Lung (tissue), 11 donors: ENCODE measurements at regions not wholly inside any gene's neighbourhood (a gene's known extent, or its start where the extent isn't known, plus 50 kb on each side); places are given as distances from the start of the nearest gene placed in this dataset.
A peak's percentile ranks its signal among the peaks of the same experiment; 100 is the strongest.

Experiments used
- ATAC-seq: fragments of 200-7000 bp; cut with Tn5 transposase; one replicate; pipeline ENCODE4 v1.9.1; 2020; ENCODE audit warnings: moderate number of reproducible peaks; ENCODE audit not compliant: insufficient read depth, low FRiP score
- DNase-seq, 3 donors: peaks; one replicate each; pipeline ENCODE4 v3.0.0-alpha.2; 2013 to 2017
- H3K27ac ChIP-seq, 2 donors: one replicate each; pipeline ENCODE4 v1.5.1; 2013; ENCODE audit warnings: mild to moderate bottlenecking in 2 of 2, moderate library complexity in 2 of 2, control low read depth in 1 of 2, inconsistent platforms in 1 of 2, low read depth in 1 of 2, low read length in 1 of 2
- H3K27me3 ChIP-seq, 3 donors: one replicate each; pipeline ENCODE4 v1.5.1; 2013; ENCODE audit warnings: low read length in 2 of 3; ENCODE audit not compliant: control insufficient read depth in 3 of 3, insufficient read depth in 3 of 3
- H3K36me3 ChIP-seq, 4 donors: one replicate each; pipeline ENCODE4 v1.5.1; 2013; ENCODE audit warnings: low read length in 4 of 4, mild to moderate bottlenecking in 1 of 4, moderate library complexity in 1 of 4; ENCODE audit not compliant: control insufficient read depth in 4 of 4, insufficient read depth in 4 of 4
- H3K4me1 ChIP-seq, 5 donors: one replicate each; pipeline ENCODE4 v1.5.1; 2013; ENCODE audit warnings: low read length in 5 of 5, mild to moderate bottlenecking in 2 of 5, moderate library complexity in 1 of 5; ENCODE audit not compliant: control insufficient read depth in 5 of 5, insufficient read depth in 5 of 5
- H3K4me3 ChIP-seq: one replicate; pipeline ENCODE4 v1.5.1; 2013; ENCODE audit warnings: mild to moderate bottlenecking, control low read depth, moderate library complexity
- H3K9ac ChIP-seq, 2 donors: one replicate each; pipeline ENCODE4 v1.5.1; 2013; ENCODE audit warnings: low read length in 2 of 2, control low read depth in 1 of 2; ENCODE audit not compliant: insufficient read depth in 1 of 2
- H3K9me3 ChIP-seq, 4 donors: one replicate each; pipeline ENCODE4 v1.5.1; 2013; ENCODE audit warnings: low read length in 3 of 4, mild to moderate bottlenecking in 1 of 4, moderate library complexity in 1 of 4; ENCODE audit not compliant: control insufficient read depth in 4 of 4, insufficient read depth in 3 of 4
- CTCF ChIP-seq: IDR thresholded peaks from 2 replicates; pipeline ENCODE4 v1.5.1; 2012; ENCODE audit warnings: mild to moderate bottlenecking; ENCODE audit errors: control extremely low read depth, extremely low read depth
- WGBS, 2 donors: extraction: QIAGEN DNeasy Blood & Tissue Kit; methylation state at CpG; one replicate each; pipeline ENCODE4 v1.1.7; 2013; 5-methylcytosine and 5-hydroxymethylcytosine counted together
- donor health status: control.
- donor health status: control.
- donor health status: Bipolar disorder and iron deficiency.
- donor health status: healthy.
- donor health status: DM: yes; HTN: yes; CAD: no.

- DNase-seq (peak in 1 of 3 donors; percentile 26), ATAC-seq (no peak)
- Histone ChIP-seq H3K27ac (no peak overlapping the region), H3K36me3 (no peaks in the 10 kb centered on the region), H3K27me3 (no peaks in the 10 kb centered on the region), H3K4me3 (no peak overlapping the region), H3K9ac (no peak overlapping the region), H3K9me3 (no peaks in the 10 kb centered on the region), H3K4me1 (peaks cover 0 to 47% (median 8%) of the 10 kb centered on the region in 5 donors)
- TF ChIP-seq CTCF, result no peak
- WGBS, 2 donors, result 58 to 76% methylated on average over 1 of the region's 1 CpG
Measured at GRCh38 chr1:222931023-222931422, 116.2 kb downstream of the DISP1 start.

GRCh38 chr1:222933273-222933672, 118.4 kb downstream of the DISP1 start:
- ATAC-seq, result no peak
- H3K36me3 ChIP-seq, result peaks cover 0 to 1% (median 0%) of the 10 kb centered on the region in 4 donors
- DNase-seq, result no peak
- H3K4me1 ChIP-seq, result peaks cover 0 to 32% (median 8%) of the 10 kb centered on the region in 5 donors
- TF ChIP-seq CTCF, result no peak
- no peaks in the 10 kb centered on the region for H3K9me3 ChIP-seq
- WGBS, 2 donors, result 64 to 66% methylated on average over 2 of the region's 2 CpGs
- H3K9ac ChIP-seq, result no peak overlapping the region
- no peak overlapping the region for H3K27ac ChIP-seq
- H3K27me3 ChIP-seq, result no peaks in the 10 kb centered on the region
- H3K4me3 ChIP-seq, result no peak overlapping the region

GRCh38 chr1:222935239-222935900, 120.5 kb downstream of the DISP1 start:
- no peaks in the 10 kb centered on the region for H3K9me3 ChIP-seq
- ATAC-seq, result no peak
- no peaks in the 10 kb centered on the region for H3K27me3 ChIP-seq
- TF ChIP-seq CTCF, result no peak
- peaks cover 0 to 1% (median 0%) of the 10 kb centered on the region in 4 donors for H3K36me3 ChIP-seq
- no peak overlapping the region for H3K4me3 ChIP-seq
- peaks cover 0 to 18% (median 5%) of the 10 kb centered on the region in 5 donors for H3K4me1 ChIP-seq
- H3K27ac ChIP-seq, result no peak overlapping the region
- no peak overlapping the region for H3K9ac ChIP-seq
- DNase-seq, result no peak
- 84 to 88% methylated on average over 3 of the region's 3 CpGs for WGBS, 2 donors

DNA sequence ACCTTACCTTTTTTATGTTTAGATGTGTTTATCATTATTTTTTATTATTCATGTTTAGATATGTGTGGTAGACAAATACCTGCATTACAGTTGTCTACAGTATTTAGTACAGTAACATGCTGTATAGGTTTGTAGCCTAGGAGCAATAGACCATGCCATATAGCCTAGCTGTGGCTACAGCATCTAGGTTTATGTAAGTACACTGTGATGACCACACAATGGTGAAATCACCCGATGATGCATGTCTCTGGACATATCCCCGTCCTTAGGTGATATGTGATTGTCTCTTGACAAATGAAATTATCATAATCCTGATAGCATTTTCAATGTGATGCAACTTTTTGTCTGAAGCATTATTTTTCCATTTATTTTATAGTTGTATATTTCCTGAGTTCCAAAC, 121.2 kb downstream of the DISP1 start:
- Histone ChIP-seq H3K36me3 (peaks cover 0 to 1% (median 0%) of the 10 kb centered on the region in 4 donors), H3K27me3 (no peaks in the 10 kb centered on the region), H3K4me1 (peaks cover 0 to 19% (median 5%) of the 10 kb centered on the region in 5 donors), H3K4me3 (no peak overlapping the region), H3K9ac (no peak overlapping the region), H3K9me3 (no peaks in the 10 kb centered on the region), H3K27ac (no peak overlapping the region)
- no peak for DNase-seq
- no peak for TF ChIP-seq CTCF
- ATAC-seq, result no peak
- 77 to 78% methylated on average over 2 of the region's 2 CpGs for WGBS, 2 donors
